Endothelial cell of umbilical vein (primary cell): ENCODE measurements at regions not wholly inside any gene's neighbourhood (a gene's known extent, or its start where the extent isn't known, plus 50 kb on each side); places are given as distances from the start of the nearest gene placed in this dataset.

Experiments
- BruUV-seq: library from RNA; stranded (reverse); fragments of 400-500 nt; replicated peaks from 2 replicates; lab custom pipeline; 2021; lab: Mats Ljungman, UMichigan
- CTCF ChIA-PET: fragments of 300-600, 350-600 bp; sonication (Branson Sonifier 250); formaldehyde crosslinking; loops from one replicate; lab custom pipeline; 2021; ENCODE audit warnings: antibody characterized with exemption, inconsistent platforms; lab: Charles Lee
- POLR2A ChIA-PET: fragments of 300-600, 350-600 bp; sonication (Branson Sonifier 250); formaldehyde crosslinking; loops from one replicate; lab custom pipeline; 2021; ENCODE audit warnings: antibody characterized with exemption, inconsistent platforms; lab: Charles Lee
- DNase-seq: peaks from one replicate; pipeline ENCODE4 v3.0.0-alpha.2; 2011; ENCODE audit warnings: low read depth, low spot score
- FAIRE-seq: peaks from 2 replicates; lab custom pipeline; 2011; peaks lifted over from hg19 to GRCh38; lab: Jason Lieb, UNC
- H2AFZ ChIP-seq: 2 replicates; pipeline ENCODE4 v1.6.0; 2012; ENCODE audit warnings: low read depth, low read length, control low read depth, inconsistent platforms
- H3K27ac ChIP-seq: 2 replicates; pipeline ENCODE4 v1.5.1; 2011; ENCODE audit warnings: low read depth, mild to moderate bottlenecking, control low read depth, low read length, moderate library complexity; ENCODE audit not compliant: insufficient read depth
- H3K27me3 ChIP-seq, 2 experiments: 2 replicates each; pipeline versions ENCODE4 v1.6.0 to v1.6.1; 2011; ENCODE audit warnings: low read length in 2 of 2, mixed read lengths in 1 of 2; ENCODE audit not compliant: control insufficient read depth in 2 of 2, insufficient read depth in 2 of 2
- H3K36me3 ChIP-seq, 2 experiments: 2 replicates in 1 of 2; 3 replicates in 1 of 2; pipeline ENCODE4 v1.5.1; 2011; ENCODE audit warnings: low read length in 2 of 2, mild to moderate bottlenecking in 1 of 2, moderate library complexity in 1 of 2; ENCODE audit not compliant: control insufficient read depth in 2 of 2, insufficient read depth in 2 of 2; ENCODE audit errors: extremely low read depth in 1 of 2
- H3K4me1 ChIP-seq: 3 replicates; pipeline ENCODE4 v1.5.1; 2011; ENCODE audit warnings: mild to moderate bottlenecking, low read length; ENCODE audit not compliant: control insufficient read depth, insufficient read depth; ENCODE audit errors: extremely low read depth
- H3K4me2 ChIP-seq: 2 replicates; pipeline ENCODE4 v1.6.1; 2011; ENCODE audit warnings: low read length, control low read depth, mixed read lengths; ENCODE audit not compliant: insufficient read depth
- H3K4me3 ChIP-seq, 3 experiments: fragments of 200-600 bp in 1 of 3; sonication (generic), shearing (Covaris generic) in 1 of 3; replicated peaks in 1 of 3; 2 replicates each; pipeline ENCODE4 v1.5.1; 2011 to 2016; ENCODE audit warnings: control low read depth in 3 of 3, low read length in 3 of 3, mild to moderate bottlenecking in 2 of 3, inconsistent platforms in 1 of 3, low read depth in 1 of 3, moderate library complexity in 1 of 3; ENCODE audit not compliant: insufficient read depth in 1 of 3
- H3K79me2 ChIP-seq: 2 replicates; pipeline ENCODE4 v1.6.0; 2012; ENCODE audit warnings: low read length, inconsistent platforms; ENCODE audit not compliant: control insufficient read depth, insufficient read depth
- H3K9ac ChIP-seq: replicated peaks from 2 replicates; pipeline ENCODE3; 2011; ENCODE audit warnings: low read length, control low read depth; ENCODE audit not compliant: insufficient read depth; ENCODE audit errors: extremely low read depth
- H3K9me1 ChIP-seq: replicated peaks from 3 replicates; pipeline ENCODE4 v1.6.0; 2011; ENCODE audit warnings: mild to moderate bottlenecking, low read length; ENCODE audit not compliant: control insufficient read depth, insufficient read depth; ENCODE audit errors: extremely low read depth
- H3K9me3 ChIP-seq: replicated peaks from 2 replicates; pipeline ENCODE4 v1.5.1; 2012; ENCODE audit warnings: low read length, inconsistent platforms; ENCODE audit not compliant: control insufficient read depth, insufficient read depth
- H4K20me1 ChIP-seq: replicated peaks from 2 replicates; pipeline ENCODE3; 2011; ENCODE audit warnings: mild to moderate bottlenecking, low read length; ENCODE audit not compliant: control insufficient read depth, insufficient read depth; ENCODE audit errors: extremely low read depth
- EZH2 ChIP-seq: IDR thresholded peaks from 2 replicates; pipeline ENCODE4 v1.6.1; 2012; ENCODE audit warnings: borderline replicate concordance, low read depth, mild to moderate bottlenecking, moderate library complexity, low read length, inconsistent platforms; ENCODE audit not compliant: severe bottlenecking
- FOS ChIP-seq: IDR thresholded peaks from 2 replicates; pipeline ENCODE4 v1.6.1; 2011; ENCODE audit warnings: mild to moderate bottlenecking, low read length, moderate library complexity, borderline replicate concordance; ENCODE audit not compliant: insufficient read depth
- GATA2 ChIP-seq: IDR thresholded peaks from 2 replicates; pipeline ENCODE4 v1.7.0; 2011; ENCODE audit warnings: low read depth, mild to moderate bottlenecking, moderate library complexity, mixed read lengths, low read length; ENCODE audit not compliant: insufficient read length, insufficient read depth
- JUN ChIP-seq: IDR thresholded peaks from 2 replicates; pipeline ENCODE4 v1.6.1; 2011; ENCODE audit warnings: borderline replicate concordance, low read depth; ENCODE audit not compliant: insufficient read length, insufficient read depth
- MYC ChIP-seq: IDR thresholded peaks from one replicate; pipeline ENCODE4 v1.6.1; 2011; ENCODE audit warnings: mild to moderate bottlenecking, low read depth, low read length
- POLR2A ChIP-seq: IDR thresholded peaks from 2 replicates; pipeline ENCODE4 v1.6.1; 2012; ENCODE audit warnings: low read depth, mild to moderate bottlenecking, control low read depth, low read length
- POLR2AphosphoS5 ChIP-seq: IDR thresholded peaks from 2 replicates; pipeline ENCODE4 v1.6.1; 2012; ENCODE audit warnings: low read depth, mild to moderate bottlenecking, control low read depth, low read length, moderate library complexity; ENCODE audit not compliant: insufficient read depth
- dilution Hi-C: fragments of 300-500 bp; cut with MboI; formaldehyde crosslinking; loops from one replicate; pipeline ENCODE4 v1.15.0; 2019; ENCODE audit warnings: low sequenced_read_pairs; ENCODE audit not compliant: extremely low pct_ligation_motif_present
- intact Hi-C: fragments of 100-400 bp; cut with micrococcal nuclease; formaldehyde crosslinking; loops from one replicate; pipeline ENCODE4 v1.10.0; 2022
- TF ChIP-seq, protein P1 (sequence below): IDR thresholded peaks from 2 replicates; pipeline ENCODE4 v1.6.1; 2011; ENCODE audit not compliant: insufficient read depth, insufficient read length
- TF ChIP-seq, protein P2 (sequence below), 2 donors: IDR thresholded peaks; 1 replicate in 1 of 2; 2 replicates in 1 of 2; pipeline ENCODE4 v1.5.1; 2011; ENCODE audit warnings: low read length in 2 of 2, mild to moderate bottlenecking in 2 of 2, moderate library complexity in 2 of 2, control low read depth in 1 of 2, inconsistent platforms in 1 of 2, low read depth in 1 of 2; ENCODE audit not compliant: insufficient read depth in 1 of 2; ENCODE audit errors: extremely low read depth in 1 of 2

DNA sequence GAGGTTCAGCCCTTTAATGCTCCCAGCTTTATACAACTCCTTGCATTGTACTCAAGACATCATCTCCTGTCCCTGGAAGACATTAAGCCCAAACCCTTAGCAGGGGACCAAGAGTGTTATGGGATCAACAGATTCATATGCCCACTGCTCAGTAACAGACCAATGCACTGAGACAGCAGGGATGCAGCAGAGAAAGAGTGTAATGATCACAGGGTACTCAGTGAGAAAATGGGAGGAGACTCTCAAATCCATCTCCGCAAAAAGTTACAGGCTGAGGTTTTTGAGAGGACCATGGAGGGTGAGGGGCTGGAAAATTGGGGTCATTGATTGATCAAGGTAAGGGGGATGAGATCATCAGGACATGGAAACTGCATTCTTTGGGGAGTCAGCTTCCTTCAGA, 96.2 kb downstream of the MATN1 start:
- Histone ChIP-seq H3K4me2 (no peak overlapping the region), H3K4me1 (no peaks in the 10 kb centered on the region), H3K27ac (no peak overlapping the region), H4K20me1 (no peaks in the 10 kb centered on the region), H3K4me3 (no peak overlapping the region), H2AFZ (no peak overlapping the region), H3K79me2 (no peaks in the 10 kb centered on the region), H3K9me1 (no peaks in the 10 kb centered on the region), H3K27me3 (no peaks in the 10 kb centered on the region), H3K9ac (no peak overlapping the region), H3K36me3 (no peaks in the 10 kb centered on the region), H3K9me3 (no peaks in the 10 kb centered on the region)
- DNase-seq (no peak), FAIRE-seq (no peak)
- ChIA-PET POLR2A (no interaction called here), CTCF (no interaction called here)
- TF ChIP-seq, protein P1, sequence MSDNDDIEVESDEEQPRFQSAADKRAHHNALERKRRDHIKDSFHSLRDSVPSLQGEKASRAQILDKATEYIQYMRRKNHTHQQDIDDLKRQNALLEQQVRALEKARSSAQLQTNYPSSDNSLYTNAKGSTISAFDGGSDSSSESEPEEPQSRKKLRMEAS: no peak
- TF ChIP-seq GATA2 (no peak), FOS (no peak), POLR2A (no peak), POLR2AphosphoS5 (no peak), MYC (no peak), JUN (no peak), EZH2 (no peak)
- TF ChIP-seq, protein P2, sequence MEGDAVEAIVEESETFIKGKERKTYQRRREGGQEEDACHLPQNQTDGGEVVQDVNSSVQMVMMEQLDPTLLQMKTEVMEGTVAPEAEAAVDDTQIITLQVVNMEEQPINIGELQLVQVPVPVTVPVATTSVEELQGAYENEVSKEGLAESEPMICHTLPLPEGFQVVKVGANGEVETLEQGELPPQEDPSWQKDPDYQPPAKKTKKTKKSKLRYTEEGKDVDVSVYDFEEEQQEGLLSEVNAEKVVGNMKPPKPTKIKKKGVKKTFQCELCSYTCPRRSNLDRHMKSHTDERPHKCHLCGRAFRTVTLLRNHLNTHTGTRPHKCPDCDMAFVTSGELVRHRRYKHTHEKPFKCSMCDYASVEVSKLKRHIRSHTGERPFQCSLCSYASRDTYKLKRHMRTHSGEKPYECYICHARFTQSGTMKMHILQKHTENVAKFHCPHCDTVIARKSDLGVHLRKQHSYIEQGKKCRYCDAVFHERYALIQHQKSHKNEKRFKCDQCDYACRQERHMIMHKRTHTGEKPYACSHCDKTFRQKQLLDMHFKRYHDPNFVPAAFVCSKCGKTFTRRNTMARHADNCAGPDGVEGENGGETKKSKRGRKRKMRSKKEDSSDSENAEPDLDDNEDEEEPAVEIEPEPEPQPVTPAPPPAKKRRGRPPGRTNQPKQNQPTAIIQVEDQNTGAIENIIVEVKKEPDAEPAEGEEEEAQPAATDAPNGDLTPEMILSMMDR (IDR thresholded peaks at IDR 0.05; ENCODE audit: extremely low read depth in 1 of 2, insufficient read depth in 1 of 2, low read depth in 1 of 2, low read length in 2 of 2): no peak
- intact Hi-C loops: no loop called here
- dilution Hi-C loops: no loop called here
- no TSS peak for BruUV-seq
